Activated T-cell treated with anti-CD3 and anti-CD28 coated beads, Interleukin-2, amount 50 U/mL, for 24 hours (primary cell): ENCODE measurements at regions not wholly inside any gene's neighbourhood (a gene's known extent, or its start where the extent isn't known, plus 50 kb on each side); places are given as distances from the start of the nearest gene placed in this dataset.

Source experiments
- DNase-seq: peaks from one replicate; pipeline ENCODE4 v3.0.0-alpha.2; 2020
- H3K27ac Mint-ChIP-seq: 2 replicates; pipeline ENCODE4 v1.8.0; 2020; ENCODE audit warnings: mild to moderate bottlenecking, mixed read lengths
- H3K27me3 Mint-ChIP-seq: 2 replicates; pipeline ENCODE4 v1.8.0; 2020; ENCODE audit warnings: mixed read lengths
- H3K36me3 Mint-ChIP-seq: 2 replicates; pipeline ENCODE4 v1.8.0; 2020; ENCODE audit warnings: low read depth, mixed read lengths
- H3K4me1 Mint-ChIP-seq: 2 replicates; pipeline ENCODE4 v1.8.0; 2020; ENCODE audit warnings: low read depth, mixed read lengths
- H3K4me3 Mint-ChIP-seq: 2 replicates; pipeline ENCODE4 v1.8.0; 2020; ENCODE audit warnings: mild to moderate bottlenecking, moderate library complexity, mixed read lengths
- H3K9me3 Mint-ChIP-seq: 2 replicates; pipeline ENCODE4 v1.8.0; 2020; ENCODE audit warnings: mixed read lengths

DNA sequence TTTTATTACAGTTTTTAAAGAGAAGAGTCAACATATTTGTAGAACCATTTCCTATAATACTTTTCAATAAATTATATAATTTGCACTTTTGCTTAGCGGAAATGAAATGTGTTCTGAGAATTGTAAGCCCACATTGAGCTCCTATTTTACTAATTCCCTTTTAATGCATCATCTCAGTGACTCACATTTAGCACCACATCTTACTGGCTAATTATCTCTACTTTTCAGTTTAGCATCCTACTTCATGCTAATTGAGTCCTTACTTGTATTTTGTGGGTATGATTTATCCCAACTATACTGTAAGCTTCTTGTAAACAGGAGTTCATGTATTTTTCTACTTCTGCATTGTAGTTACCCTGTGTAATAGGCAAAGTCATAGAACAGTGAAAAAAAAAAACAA, 67.5 kb downstream of the TMX1 start:
- no peaks in the 10 kb centered on the region for H3K36me3 Mint-ChIP-seq
- DNase-seq, result no peak
- H3K4me3 Mint-ChIP-seq, result no peak overlapping the region
- no peak overlapping the region for H3K27ac Mint-ChIP-seq
- H3K4me1 Mint-ChIP-seq, result peaks cover 19% of the 10 kb centered on the region
- H3K27me3 Mint-ChIP-seq, result no peaks in the 10 kb centered on the region
- H3K9me3 Mint-ChIP-seq, result no peaks in the 10 kb centered on the region

DNA sequence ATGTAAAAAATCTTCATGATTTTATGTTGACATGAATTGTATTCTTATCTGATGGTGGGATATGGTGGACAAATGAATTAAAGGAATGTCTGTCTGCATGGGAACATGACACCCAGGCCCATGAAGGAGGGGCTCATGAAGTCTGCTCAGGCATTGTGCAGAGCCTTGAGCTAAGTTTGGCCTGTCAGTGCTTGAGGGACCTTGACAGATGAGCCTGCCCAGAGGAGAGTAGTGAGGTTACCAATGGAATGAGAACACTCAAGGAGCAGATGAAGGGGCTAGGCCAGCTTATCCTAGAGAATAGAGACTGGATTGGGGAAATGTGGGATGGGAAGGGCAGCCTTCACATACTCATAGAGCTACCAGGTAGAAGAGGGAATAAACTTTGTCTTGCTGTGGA, 68.8 kb downstream of the TMX1 start:
- no peaks in the 10 kb centered on the region for H3K9me3 Mint-ChIP-seq
- no peak overlapping the region for H3K4me3 Mint-ChIP-seq

DNA sequence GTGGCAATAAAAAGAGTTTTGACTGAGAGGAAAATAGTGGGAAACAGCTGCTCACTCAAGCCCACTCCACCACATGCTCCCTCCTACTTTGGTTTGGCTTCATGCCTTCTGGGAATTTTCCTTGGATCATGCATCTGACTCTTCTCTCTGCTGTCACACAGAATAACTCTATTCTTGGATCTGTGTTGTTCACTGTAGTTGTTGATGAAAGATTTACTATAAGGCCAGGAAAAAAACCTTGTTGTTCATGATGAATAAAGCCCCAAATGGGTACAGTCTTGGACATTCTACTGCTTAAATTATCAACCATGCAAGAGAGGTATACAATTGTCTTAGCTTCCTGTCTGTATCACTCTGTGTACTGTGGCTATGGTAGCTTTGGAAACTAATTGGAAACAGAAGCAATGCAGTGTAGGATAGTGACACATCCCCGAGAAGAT, 70.5 kb downstream of the TMX1 start:
- H3K4me3 Mint-ChIP-seq, result no peak overlapping the region
- no peaks in the 10 kb centered on the region for H3K27me3 Mint-ChIP-seq
- no peak overlapping the region for H3K27ac Mint-ChIP-seq
- H3K36me3 Mint-ChIP-seq, result no peaks in the 10 kb centered on the region
- no peaks in the 10 kb centered on the region for H3K9me3 Mint-ChIP-seq
- no peak for DNase-seq
- H3K4me1 Mint-ChIP-seq, result peaks cover 7% of the 10 kb centered on the region

More for the DNA sequence above, 68.8 kb downstream of the TMX1 start:
- no peak for DNase-seq
- Mint-ChIP-seq H3K36me3 (no peaks in the 10 kb centered on the region), H3K4me1 (peaks cover 19% of the 10 kb centered on the region), H3K27ac (no peak overlapping the region), H3K27me3 (no peaks in the 10 kb centered on the region)

DNA sequence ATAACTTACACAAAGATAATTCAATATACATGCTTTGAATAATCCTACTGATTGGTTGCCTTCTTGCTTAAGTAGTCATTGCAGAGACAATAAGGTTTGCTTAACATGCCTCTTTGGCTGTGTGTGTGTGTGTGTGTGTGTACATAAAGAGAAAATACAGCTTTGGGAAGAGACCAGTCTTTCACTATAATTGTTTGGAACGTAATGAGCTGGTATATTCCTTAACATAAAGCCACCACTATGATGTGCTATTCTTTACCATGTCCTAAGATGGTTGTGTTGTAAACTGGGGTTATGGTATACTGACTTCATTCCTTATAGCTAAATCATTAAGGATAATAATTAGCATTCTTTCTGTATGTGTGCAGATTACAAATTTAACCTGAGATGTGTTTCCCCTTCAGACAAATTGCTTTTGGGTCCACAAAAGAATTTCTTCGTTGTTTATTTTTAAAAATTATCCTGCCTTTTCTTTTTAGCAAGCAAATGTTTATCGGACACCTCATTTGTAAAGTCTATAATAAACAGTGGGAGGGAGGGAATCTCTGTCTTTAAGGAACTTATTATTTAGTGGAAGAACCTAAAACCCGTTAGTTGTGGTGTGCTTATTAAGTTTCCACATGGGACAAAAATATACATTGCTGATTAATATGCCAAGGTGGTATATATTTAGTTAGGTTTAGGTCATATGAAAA, 74.4 kb downstream of the TMX1 start:
- Mint-ChIP-seq H3K4me3 (no peak overlapping the region), H3K36me3 (no peaks in the 10 kb centered on the region), H3K27ac (no peak overlapping the region), H3K4me1 (no peaks in the 10 kb centered on the region), H3K27me3 (no peaks in the 10 kb centered on the region), H3K9me3 (no peaks in the 10 kb centered on the region)
- no peak for DNase-seq

DNA sequence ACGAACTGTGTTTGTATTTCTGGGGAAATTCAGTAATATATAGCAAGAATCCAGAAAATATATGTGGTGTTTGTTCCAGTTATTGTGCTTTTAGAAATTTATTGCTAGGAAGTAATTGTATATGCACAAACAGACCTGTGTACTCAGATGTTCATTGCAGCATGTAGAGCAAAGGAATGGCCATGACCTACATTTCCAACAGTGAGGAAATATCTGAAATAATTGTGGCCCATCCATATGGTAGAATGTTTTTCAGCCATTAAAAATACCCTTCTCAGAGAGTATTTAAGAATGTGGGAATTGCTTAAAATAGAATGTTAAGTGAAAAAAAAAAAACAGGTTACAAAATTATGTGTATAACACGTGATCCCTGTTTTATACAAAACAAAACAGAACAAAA, 77.3 kb downstream of the TMX1 start:
- Mint-ChIP-seq H3K27me3 (no peaks in the 10 kb centered on the region), H3K9me3 (no peaks in the 10 kb centered on the region), H3K36me3 (no peaks in the 10 kb centered on the region), H3K4me3 (no peak overlapping the region), H3K27ac (no peak overlapping the region), H3K4me1 (no peaks in the 10 kb centered on the region)
- no peak for DNase-seq

DNA sequence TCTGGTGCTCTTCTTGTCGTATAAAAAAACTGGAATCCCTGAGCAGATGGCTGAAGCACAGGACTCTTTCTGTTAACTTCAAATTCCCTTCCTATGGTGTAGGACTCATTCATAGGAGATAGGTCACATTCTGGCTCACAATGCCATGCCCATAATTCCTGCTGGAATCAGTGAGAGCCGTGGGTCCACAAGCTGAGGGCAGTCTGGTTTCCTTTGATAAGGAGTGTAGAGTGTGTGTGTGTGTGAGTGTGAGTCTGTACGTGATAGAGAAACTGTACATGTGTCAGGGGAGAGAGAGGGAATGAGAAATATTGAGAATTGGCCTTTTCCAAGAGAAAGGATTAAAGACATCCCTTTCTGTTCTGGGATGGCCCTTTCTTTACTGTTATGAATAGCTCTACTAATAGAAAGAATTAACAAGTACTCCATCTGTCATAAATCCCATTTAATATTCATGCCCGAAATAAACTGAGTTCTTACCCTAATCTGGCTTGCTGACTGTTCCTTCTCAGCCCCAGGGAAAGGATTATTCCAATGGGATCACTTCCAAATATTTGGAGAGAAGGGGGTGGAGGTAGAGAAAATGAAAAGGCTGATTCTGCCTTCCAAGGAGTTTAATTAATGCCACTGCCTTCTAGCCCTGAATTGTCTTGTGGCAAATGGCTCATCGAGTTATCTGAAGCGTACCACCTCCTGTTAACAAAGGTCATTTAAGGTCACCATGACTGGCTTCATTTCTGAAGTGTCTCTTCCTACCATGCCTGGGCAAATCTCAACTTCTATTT, 79.0 kb downstream of the TMX1 start:
- H3K9me3 Mint-ChIP-seq, result no peaks in the 10 kb centered on the region
- H3K27me3 Mint-ChIP-seq, result no peaks in the 10 kb centered on the region
- H3K4me3 Mint-ChIP-seq, result no peak overlapping the region
- no peak overlapping the region for H3K27ac Mint-ChIP-seq
- no peak for DNase-seq
- H3K4me1 Mint-ChIP-seq, result peaks cover 5% of the 10 kb centered on the region
- no peaks in the 10 kb centered on the region for H3K36me3 Mint-ChIP-seq

DNA sequence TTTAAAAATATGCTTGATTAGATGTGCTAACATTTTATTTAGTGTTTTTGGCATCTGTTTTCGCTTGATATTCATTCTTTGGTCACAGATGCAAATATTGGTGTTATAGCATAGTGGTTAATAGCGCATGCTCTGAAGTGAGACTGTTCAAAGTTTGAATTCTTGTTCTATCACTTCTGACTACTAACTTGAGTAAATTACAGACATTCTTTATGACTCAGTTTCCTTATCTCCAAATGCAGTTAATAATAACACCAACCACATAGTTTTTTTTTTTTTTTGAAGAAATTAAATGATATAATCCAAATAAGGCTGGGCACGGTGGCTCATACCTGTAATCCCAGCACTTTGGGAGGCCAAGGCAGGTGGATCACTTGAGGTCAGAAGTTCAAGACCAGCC, 81.0 kb downstream of the TMX1 start:
- DNase-seq, result no peak
- no peaks in the 10 kb centered on the region for H3K9me3 Mint-ChIP-seq
- no peak overlapping the region for H3K27ac Mint-ChIP-seq
- no peaks in the 10 kb centered on the region for H3K36me3 Mint-ChIP-seq
- H3K4me3 Mint-ChIP-seq, result no peak overlapping the region
- H3K4me1 Mint-ChIP-seq, result peaks cover 7% of the 10 kb centered on the region
- peaks cover 10% of the 10 kb centered on the region for H3K27me3 Mint-ChIP-seq

DNA sequence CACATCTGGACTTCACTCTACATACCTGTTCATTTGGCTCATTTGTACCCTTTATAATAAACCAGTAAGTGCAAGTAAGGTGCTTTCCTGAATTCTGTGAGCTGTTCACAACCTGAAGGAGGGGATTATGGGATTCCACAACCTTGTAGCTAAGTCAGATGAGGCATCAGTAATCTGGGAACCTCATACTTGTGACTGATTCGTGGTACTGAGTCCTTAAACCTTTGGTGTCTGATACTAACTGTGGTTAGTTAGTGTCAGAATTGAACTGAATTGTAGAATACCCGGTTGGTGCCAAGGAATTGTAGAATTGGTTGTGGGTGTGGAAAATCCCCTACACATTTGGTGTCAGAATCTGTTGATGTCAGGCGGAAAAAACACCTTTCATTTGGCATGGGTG, 83.4 kb downstream of the TMX1 start:
- Mint-ChIP-seq H3K4me1 (peaks cover 18% of the 10 kb centered on the region), H3K27me3 (peaks cover 29% of the 10 kb centered on the region), H3K9me3 (no peaks in the 10 kb centered on the region), H3K4me3 (no peak overlapping the region), H3K27ac (no peak overlapping the region), H3K36me3 (no peaks in the 10 kb centered on the region)
- DNase-seq, result no peak

DNA sequence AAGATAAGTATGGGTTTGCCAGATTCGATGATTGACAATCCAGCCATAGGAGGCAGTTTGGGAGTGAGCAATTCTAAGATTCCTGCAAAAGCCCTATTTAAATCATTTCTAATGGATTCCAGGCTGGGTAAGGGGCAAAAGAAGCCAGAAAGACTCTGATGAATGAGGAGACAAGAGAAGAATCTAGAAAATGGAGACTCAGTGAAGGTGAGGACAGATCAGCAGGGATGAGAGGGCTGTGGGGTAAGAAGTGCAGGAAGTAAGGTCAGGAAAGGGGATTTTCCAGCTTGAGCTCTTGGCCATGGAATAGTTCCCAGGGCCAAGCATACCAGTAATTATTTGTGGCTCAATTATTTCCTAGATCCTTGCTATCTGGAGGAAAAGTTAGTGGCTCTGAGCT, 87.3 kb downstream of the TMX1 start:
- peaks cover 22% of the 10 kb centered on the region for H3K4me1 Mint-ChIP-seq
- no peak for DNase-seq
- peaks cover 52% of the 10 kb centered on the region for H3K27me3 Mint-ChIP-seq
- no peaks in the 10 kb centered on the region for H3K36me3 Mint-ChIP-seq
- H3K9me3 Mint-ChIP-seq, result no peaks in the 10 kb centered on the region
- no peak overlapping the region for H3K4me3 Mint-ChIP-seq
- H3K27ac Mint-ChIP-seq, result no peak overlapping the region

DNA sequence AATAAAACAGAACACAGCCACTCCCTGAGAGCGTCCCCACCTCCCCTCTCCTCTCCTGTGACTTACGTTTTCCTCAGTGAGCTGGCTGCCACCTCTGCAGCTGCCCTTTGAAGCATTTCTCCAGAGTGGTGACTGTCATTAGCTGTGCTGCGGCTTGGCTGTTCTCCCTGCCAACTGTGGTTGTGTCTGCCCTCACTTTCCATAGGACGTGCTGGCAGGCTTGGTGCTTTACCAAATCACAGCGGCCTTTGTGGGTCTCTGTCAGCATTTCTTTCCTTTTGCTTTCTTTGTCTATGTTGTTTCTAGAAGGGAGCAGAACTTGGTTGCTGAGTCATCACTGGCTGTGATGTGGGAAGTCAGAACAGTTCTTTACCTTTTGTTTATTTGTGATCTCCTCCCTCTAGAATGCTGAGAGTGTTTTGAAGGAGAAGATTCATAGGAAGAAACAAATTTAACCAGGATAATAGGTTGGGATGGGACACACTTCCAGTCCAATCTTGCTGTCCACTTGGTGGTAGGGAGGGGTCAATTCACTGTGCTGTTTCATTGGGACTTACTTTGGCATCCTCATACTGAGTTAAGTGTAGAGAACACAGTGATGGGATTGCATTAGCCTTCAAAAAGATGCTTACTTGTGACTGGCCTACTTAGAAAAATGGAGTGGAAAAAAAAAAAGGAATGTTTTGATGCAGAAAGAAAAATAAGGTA, 88.2 kb downstream of the TMX1 start:
- no peak for DNase-seq
- H3K27ac Mint-ChIP-seq, result no peak overlapping the region
- H3K4me1 Mint-ChIP-seq, result peaks cover 22% of the 10 kb centered on the region
- H3K4me3 Mint-ChIP-seq, result no peak overlapping the region
- H3K9me3 Mint-ChIP-seq, result no peaks in the 10 kb centered on the region
- H3K27me3 Mint-ChIP-seq, result peaks cover 58% of the 10 kb centered on the region
- no peaks in the 10 kb centered on the region for H3K36me3 Mint-ChIP-seq

DNA sequence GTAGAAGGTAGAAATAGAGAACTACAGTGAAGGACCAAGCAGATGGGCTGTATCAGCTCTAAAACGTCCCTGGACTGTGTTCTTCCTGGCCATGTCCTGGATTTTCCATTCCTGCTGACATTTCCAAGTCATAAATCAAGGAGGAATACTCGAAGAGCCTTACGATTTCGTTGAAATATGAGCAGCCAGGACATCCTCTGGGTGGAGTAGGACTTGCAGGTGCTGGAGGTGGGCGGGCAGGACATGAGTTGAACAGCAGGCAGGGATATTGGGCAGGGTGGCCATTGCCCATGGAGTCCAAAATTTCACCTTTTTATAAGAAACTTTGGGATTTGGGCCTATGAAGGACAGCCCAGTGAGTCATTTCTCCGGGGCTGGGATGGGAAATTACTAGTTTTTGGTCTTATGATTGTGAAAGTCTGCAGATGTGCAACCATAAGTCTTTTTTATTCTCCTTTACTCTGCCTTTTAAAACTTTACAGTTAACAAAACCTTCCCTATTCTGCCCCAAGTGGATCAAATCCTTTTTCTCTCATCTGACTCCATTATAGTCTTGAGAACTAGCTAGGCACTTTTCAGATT, 88.8 kb downstream of the TMX1 start:
- Mint-ChIP-seq H3K27me3 (peaks cover 61% of the 10 kb centered on the region), H3K27ac (no peak overlapping the region), H3K4me3 (no peak overlapping the region), H3K4me1 (peaks cover 18% of the 10 kb centered on the region), H3K36me3 (no peaks in the 10 kb centered on the region), H3K9me3 (no peaks in the 10 kb centered on the region)
- no peak for DNase-seq

DNA sequence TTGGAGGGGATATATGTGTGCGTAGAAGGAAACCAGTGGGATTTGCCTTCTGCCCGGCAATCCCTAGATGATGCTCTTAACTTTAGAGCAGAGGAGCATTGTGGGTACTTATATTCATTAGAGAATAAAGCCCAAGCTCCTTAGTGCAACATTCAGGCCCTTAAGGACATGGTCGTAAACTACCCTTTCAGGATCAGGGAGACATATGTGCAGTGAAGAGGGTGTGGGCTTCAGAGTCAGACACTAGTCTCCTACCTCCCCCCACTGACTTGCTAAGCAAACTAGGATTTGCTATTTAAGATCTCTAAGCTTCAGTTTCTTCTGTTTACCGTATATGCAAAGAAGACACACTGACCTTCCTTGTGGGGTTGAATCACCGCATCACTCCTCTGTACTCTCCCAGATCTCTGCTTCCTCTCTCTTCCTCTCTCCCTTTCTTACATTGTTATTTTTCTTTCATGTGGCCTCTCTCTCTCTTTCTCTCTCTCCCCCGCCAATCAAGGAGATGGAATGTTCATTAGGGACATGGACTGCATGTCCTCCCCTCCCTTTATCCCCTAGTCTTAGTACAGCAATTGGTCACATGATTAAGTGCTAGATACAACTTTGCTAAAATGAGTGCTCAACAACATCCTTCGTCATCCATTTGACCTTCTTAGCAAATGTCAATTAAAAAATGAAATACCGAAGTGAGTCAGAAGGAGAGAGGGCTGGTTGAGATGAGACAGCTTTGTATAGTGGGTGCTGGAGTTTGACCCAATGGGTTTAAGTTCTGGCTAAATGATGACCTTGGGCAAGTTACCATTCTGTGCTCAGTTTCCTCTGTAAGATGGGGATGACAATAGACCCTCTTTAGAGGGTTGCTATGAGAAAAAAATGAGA, 91.7 kb downstream of the TMX1 start:
- Mint-ChIP-seq H3K36me3 (no peaks in the 10 kb centered on the region), H3K4me3 (no peak overlapping the region), H3K27ac (no peak overlapping the region), H3K9me3 (no peaks in the 10 kb centered on the region), H3K27me3 (peaks cover 48% of the 10 kb centered on the region), H3K4me1 (peaks cover 15% of the 10 kb centered on the region)
- DNase-seq, result no peak

DNA sequence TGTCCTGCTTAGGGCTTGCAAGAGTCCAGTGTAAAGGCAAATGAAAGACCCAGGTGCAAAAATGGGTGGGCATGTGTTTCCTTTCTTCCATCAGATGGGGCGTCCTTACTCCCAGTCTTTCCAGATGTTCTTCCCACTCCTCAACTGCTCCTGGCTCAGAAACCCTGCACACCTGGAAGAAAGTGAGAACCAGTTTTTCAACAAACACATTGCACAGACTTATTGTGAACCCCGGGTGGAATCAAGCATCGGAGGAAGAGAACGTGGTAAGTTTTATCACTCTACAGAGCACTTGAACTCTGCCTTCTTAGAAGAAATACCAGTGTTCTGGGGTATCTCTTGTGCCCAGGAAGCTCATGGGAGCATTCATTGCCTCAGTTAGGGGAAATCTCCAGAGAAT, 93.3 kb downstream of the TMX1 start:
- Mint-ChIP-seq H3K36me3 (no peaks in the 10 kb centered on the region), H3K4me1 (peaks cover 6% of the 10 kb centered on the region), H3K27me3 (peaks cover 33% of the 10 kb centered on the region), H3K4me3 (no peak overlapping the region), H3K27ac (no peak overlapping the region), H3K9me3 (no peaks in the 10 kb centered on the region)
- no peak for DNase-seq
